ENCODE measurements at regions not wholly inside any gene's neighbourhood (a gene's known extent, or its start where the extent isn't known, plus 50 kb on each side); places are given as distances from the start of the nearest gene placed in this dataset.
"Not testable (repeated sequence)": the region's sequence is repeated elsewhere in the genome, so short reads cannot be mapped to it uniquely, and the experiment has no call there.

- Mint-ChIP-seq H3K4me3 (no peak overlapping the region), H3K27me3 (peaks cover 21% of the 10 kb centered on the region), H3K36me3 (no peaks in the 10 kb centered on the region), H3K9me3 (peaks cover 5% of the 10 kb centered on the region), H3K27ac (no peak overlapping the region), H3K4me1 (no peaks in the 10 kb centered on the region)
- no peak for ATAC-seq
Measured at GRCh38 chr5:61215996-61216395, 53.7 kb upstream of the SMIM15 start.

GRCh38 chr5:61216741-61217140 lies 54.5 kb upstream of the SMIM15 start:
- no peak overlapping the region for H3K4me3 Mint-ChIP-seq
- H3K36me3 Mint-ChIP-seq = no peaks in the 10 kb centered on the region
- H3K27ac Mint-ChIP-seq = no peak overlapping the region
- H3K27me3 Mint-ChIP-seq = peaks cover 21% of the 10 kb centered on the region
- no peaks in the 10 kb centered on the region for H3K4me1 Mint-ChIP-seq
- ATAC-seq = no peak
- peaks cover 5% of the 10 kb centered on the region for H3K9me3 Mint-ChIP-seq

- Mint-ChIP-seq H3K36me3 (no peaks in the 10 kb centered on the region), H3K4me3 (no peak overlapping the region), H3K9me3 (peaks cover 5% of the 10 kb centered on the region), H3K27ac (no peak overlapping the region), H3K27me3 (peaks cover 21% of the 10 kb centered on the region), H3K4me1 (no peaks in the 10 kb centered on the region)
- ATAC-seq = no peak
Measured at GRCh38 chr5:61217214-61217613, 54.9 kb upstream of the SMIM15 start.

- H3K27me3 Mint-ChIP-seq = peaks cover 17% of the 10 kb centered on the region
Measured at GRCh38 chr5:61228229-61228628, 66.0 kb upstream of the SMIM15 start.

GRCh38 chr5:61228691-61229280 lies 66.5 kb upstream of the SMIM15 start:
- peak; percentile 63 for ATAC-seq
- H3K4me1 Mint-ChIP-seq = peaks cover 8% of the 10 kb centered on the region
- H3K27ac Mint-ChIP-seq = no peak overlapping the region
- H3K4me3 Mint-ChIP-seq = no peak overlapping the region
- H3K9me3 Mint-ChIP-seq = peaks cover 4% of the 10 kb centered on the region
- peaks cover 17% of the 10 kb centered on the region for H3K27me3 Mint-ChIP-seq
- no peaks in the 10 kb centered on the region for H3K36me3 Mint-ChIP-seq

More at GRCh38 chr5:61228229-61228628, 66.0 kb upstream of the SMIM15 start:
- Mint-ChIP-seq H3K4me3 (no peak overlapping the region), H3K36me3 (no peaks in the 10 kb centered on the region), H3K4me1 (peaks cover 8% of the 10 kb centered on the region), H3K9me3 (peaks cover 4% of the 10 kb centered on the region), H3K27ac (no peak overlapping the region)
- no peak for ATAC-seq

GRCh38 chr5:61229416-61229815 lies 67.1 kb upstream of the SMIM15 start:
- no peaks in the 10 kb centered on the region for H3K36me3 Mint-ChIP-seq
- H3K27me3 Mint-ChIP-seq = peaks cover 17% of the 10 kb centered on the region
- ATAC-seq = no peak
- H3K4me3 Mint-ChIP-seq = no peak overlapping the region
- peaks cover 8% of the 10 kb centered on the region for H3K4me1 Mint-ChIP-seq
- H3K9me3 Mint-ChIP-seq = peaks cover 4% of the 10 kb centered on the region
- H3K27ac Mint-ChIP-seq = no peak overlapping the region

- no peak for ATAC-seq
- H3K27me3 Mint-ChIP-seq = peaks cover 17% of the 10 kb centered on the region
- peaks cover 4% of the 10 kb centered on the region for H3K9me3 Mint-ChIP-seq
- no peaks in the 10 kb centered on the region for H3K36me3 Mint-ChIP-seq
- no peak overlapping the region for H3K27ac Mint-ChIP-seq
- peaks cover 8% of the 10 kb centered on the region for H3K4me1 Mint-ChIP-seq
- no peak overlapping the region for H3K4me3 Mint-ChIP-seq
Measured at GRCh38 chr5:61230492-61230891, 68.2 kb upstream of the SMIM15 start.

- Mint-ChIP-seq H3K4me1 (peaks cover 8% of the 10 kb centered on the region), H3K9me3 (peaks cover 4% of the 10 kb centered on the region), H3K4me3 (no peak overlapping the region), H3K36me3 (no peaks in the 10 kb centered on the region), H3K27me3 (peaks cover 17% of the 10 kb centered on the region), H3K27ac (no peak overlapping the region)
- ATAC-seq = no peak
Measured at GRCh38 chr5:61231813-61232212, 69.5 kb upstream of the SMIM15 start.

- no peak for ATAC-seq
- H3K27me3 Mint-ChIP-seq = peaks cover 17% of the 10 kb centered on the region
- H3K36me3 Mint-ChIP-seq = no peaks in the 10 kb centered on the region
- H3K9me3 Mint-ChIP-seq = peaks cover 6% of the 10 kb centered on the region
- no peak overlapping the region for H3K27ac Mint-ChIP-seq
- H3K4me1 Mint-ChIP-seq = peaks cover 8% of the 10 kb centered on the region
- no peak overlapping the region for H3K4me3 Mint-ChIP-seq
Measured at GRCh38 chr5:61232490-61233050, 70.3 kb upstream of the SMIM15 start.

GRCh38 chr5:61234019-61234418 lies 71.8 kb upstream of the SMIM15 start:
- no peak for ATAC-seq
- Mint-ChIP-seq H3K9me3 (peaks cover 9% of the 10 kb centered on the region), H3K27me3 (peaks cover 29% of the 10 kb centered on the region), H3K4me3 (no peak overlapping the region), H3K4me1 (peaks cover 8% of the 10 kb centered on the region), H3K36me3 (no peaks in the 10 kb centered on the region), H3K27ac (no peak overlapping the region)

- peaks cover 23% of the 10 kb centered on the region for H3K27me3 Mint-ChIP-seq
- H3K36me3 Mint-ChIP-seq, ATAC-seq, H3K4me3 Mint-ChIP-seq, H3K9me3 Mint-ChIP-seq, H3K27ac Mint-ChIP-seq, H3K4me1 Mint-ChIP-seq: not testable (repeated sequence)
Measured at GRCh38 chr5:61236715-61237114, 74.4 kb upstream of the SMIM15 start.

- Mint-ChIP-seq H3K9me3 (peaks cover 7% of the 10 kb centered on the region), H3K4me3 (no peak overlapping the region), H3K4me1 (no peaks in the 10 kb centered on the region), H3K36me3 (no peaks in the 10 kb centered on the region), H3K27me3 (peaks cover 12% of the 10 kb centered on the region), H3K27ac (no peak overlapping the region)
- no peak for ATAC-seq
Measured at GRCh38 chr5:61245486-61245885, 83.2 kb upstream of the SMIM15 start.

- H3K36me3 Mint-ChIP-seq = no peaks in the 10 kb centered on the region
Measured at GRCh38 chr5:61245936-61246335, 83.7 kb upstream of the SMIM15 start.

GRCh38 chr5:61246768-61247307 lies 84.6 kb upstream of the SMIM15 start:
- Mint-ChIP-seq H3K27ac (no peak overlapping the region), H3K4me1 (no peaks in the 10 kb centered on the region), H3K4me3 (no peak overlapping the region), H3K36me3 (no peaks in the 10 kb centered on the region), H3K27me3 (peaks cover 22% of the 10 kb centered on the region), H3K9me3 (peaks cover 7% of the 10 kb centered on the region)
- ATAC-seq = no peak

More at GRCh38 chr5:61245936-61246335, 83.7 kb upstream of the SMIM15 start:
- no peak overlapping the region for H3K27ac Mint-ChIP-seq
- ATAC-seq = no peak
- H3K27me3 Mint-ChIP-seq = peaks cover 17% of the 10 kb centered on the region
- no peaks in the 10 kb centered on the region for H3K4me1 Mint-ChIP-seq
- peaks cover 7% of the 10 kb centered on the region for H3K9me3 Mint-ChIP-seq
- H3K4me3 Mint-ChIP-seq = no peak overlapping the region

- no peaks in the 10 kb centered on the region for H3K4me1 Mint-ChIP-seq
- no peak for ATAC-seq
- peaks cover 44% of the 10 kb centered on the region for H3K27me3 Mint-ChIP-seq
- peaks cover 7% of the 10 kb centered on the region for H3K9me3 Mint-ChIP-seq
- H3K36me3 Mint-ChIP-seq = no peaks in the 10 kb centered on the region
- no peak overlapping the region for H3K27ac Mint-ChIP-seq
- H3K4me3 Mint-ChIP-seq = no peak overlapping the region
Measured at GRCh38 chr5:61251874-61252642, 80.0 kb upstream of the ZSWIM6 start.

- Mint-ChIP-seq H3K27ac (no peak overlapping the region), H3K36me3 (no peaks in the 10 kb centered on the region), H3K4me1 (no peaks in the 10 kb centered on the region), H3K27me3 (peaks cover 44% of the 10 kb centered on the region), H3K4me3 (no peak overlapping the region), H3K9me3 (peaks cover 7% of the 10 kb centered on the region)
- ATAC-seq = no peak
Measured at GRCh38 chr5:61252643-61252925, 79.5 kb upstream of the ZSWIM6 start.

Data from stimulated activated memory B cell treated with anti-CD40 and anti-IgM and Interleukin-4, amounts not matched to agents 10 μg/mL and 1 μg/mL and 100 μg/mL, for 72 hours (primary cell).